ENCODE measurements at regions not wholly inside any gene's neighbourhood (a gene's known extent, or its start where the extent isn't known, plus 50 kb on each side); places are given as distances from the start of the nearest gene placed in this dataset.

DNA sequence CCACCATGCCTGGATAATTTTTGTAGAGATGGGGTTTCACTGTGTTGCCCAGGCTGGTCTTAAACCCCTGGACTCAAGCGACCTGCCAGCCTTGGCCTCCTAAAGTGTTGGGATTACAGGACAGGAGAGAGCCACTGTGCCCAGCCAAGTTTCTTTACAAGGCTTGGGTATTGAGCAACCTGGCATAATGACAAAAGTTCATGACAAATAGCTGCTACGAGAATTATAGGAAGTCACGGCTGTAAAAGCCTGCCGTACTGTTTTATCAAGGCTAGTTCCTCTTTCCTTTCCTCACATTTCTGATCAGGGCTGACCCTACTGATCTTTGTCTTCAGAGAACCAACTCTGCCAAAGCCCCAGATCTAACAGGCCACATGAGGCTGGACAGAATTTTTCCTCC lies 490.4 kb upstream of the SPRED2 start:
- TF ChIP-seq, protein P1, sequence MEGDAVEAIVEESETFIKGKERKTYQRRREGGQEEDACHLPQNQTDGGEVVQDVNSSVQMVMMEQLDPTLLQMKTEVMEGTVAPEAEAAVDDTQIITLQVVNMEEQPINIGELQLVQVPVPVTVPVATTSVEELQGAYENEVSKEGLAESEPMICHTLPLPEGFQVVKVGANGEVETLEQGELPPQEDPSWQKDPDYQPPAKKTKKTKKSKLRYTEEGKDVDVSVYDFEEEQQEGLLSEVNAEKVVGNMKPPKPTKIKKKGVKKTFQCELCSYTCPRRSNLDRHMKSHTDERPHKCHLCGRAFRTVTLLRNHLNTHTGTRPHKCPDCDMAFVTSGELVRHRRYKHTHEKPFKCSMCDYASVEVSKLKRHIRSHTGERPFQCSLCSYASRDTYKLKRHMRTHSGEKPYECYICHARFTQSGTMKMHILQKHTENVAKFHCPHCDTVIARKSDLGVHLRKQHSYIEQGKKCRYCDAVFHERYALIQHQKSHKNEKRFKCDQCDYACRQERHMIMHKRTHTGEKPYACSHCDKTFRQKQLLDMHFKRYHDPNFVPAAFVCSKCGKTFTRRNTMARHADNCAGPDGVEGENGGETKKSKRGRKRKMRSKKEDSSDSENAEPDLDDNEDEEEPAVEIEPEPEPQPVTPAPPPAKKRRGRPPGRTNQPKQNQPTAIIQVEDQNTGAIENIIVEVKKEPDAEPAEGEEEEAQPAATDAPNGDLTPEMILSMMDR (IDR thresholded peaks at IDR 0.05): no peak
- TF ChIP-seq, protein P2, sequence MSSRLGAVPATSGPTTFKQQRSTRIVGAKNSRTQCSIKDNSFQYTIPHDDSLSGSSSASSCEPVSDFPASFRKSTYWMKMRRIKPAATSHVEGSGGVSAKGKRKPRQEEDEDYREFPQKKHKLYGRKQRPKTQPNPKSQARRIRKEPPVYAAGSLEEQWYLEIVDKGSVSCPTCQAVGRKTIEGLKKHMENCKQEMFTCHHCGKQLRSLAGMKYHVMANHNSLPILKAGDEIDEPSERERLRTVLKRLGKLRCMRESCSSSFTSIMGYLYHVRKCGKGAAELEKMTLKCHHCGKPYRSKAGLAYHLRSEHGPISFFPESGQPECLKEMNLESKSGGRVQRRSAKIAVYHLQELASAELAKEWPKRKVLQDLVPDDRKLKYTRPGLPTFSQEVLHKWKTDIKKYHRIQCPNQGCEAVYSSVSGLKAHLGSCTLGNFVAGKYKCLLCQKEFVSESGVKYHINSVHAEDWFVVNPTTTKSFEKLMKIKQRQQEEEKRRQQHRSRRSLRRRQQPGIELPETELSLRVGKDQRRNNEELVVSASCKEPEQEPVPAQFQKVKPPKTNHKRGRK (CRISPR knock-in tag; IDR thresholded peaks at IDR 0.05; ENCODE audit: borderline replicate concordance): no peak
- TF ChIP-seq, protein P3, sequence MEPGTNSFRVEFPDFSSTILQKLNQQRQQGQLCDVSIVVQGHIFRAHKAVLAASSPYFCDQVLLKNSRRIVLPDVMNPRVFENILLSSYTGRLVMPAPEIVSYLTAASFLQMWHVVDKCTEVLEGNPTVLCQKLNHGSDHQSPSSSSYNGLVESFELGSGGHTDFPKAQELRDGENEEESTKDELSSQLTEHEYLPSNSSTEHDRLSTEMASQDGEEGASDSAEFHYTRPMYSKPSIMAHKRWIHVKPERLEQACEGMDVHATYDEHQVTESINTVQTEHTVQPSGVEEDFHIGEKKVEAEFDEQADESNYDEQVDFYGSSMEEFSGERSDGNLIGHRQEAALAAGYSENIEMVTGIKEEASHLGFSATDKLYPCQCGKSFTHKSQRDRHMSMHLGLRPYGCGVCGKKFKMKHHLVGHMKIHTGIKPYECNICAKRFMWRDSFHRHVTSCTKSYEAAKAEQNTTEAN (CRISPR knock-in tag; IDR thresholded peaks at IDR 0.05): no peak
- TF ChIP-seq TEAD4 (CRISPR knock-in tag; IDR thresholded peaks at IDR 0.05): no peak
- TF ChIP-seq ZBTB21 (CRISPR knock-in tag; IDR thresholded peaks at IDR 0.05; ENCODE audit: borderline replicate concordance): no peak
- TF ChIP-seq CREB1 (CRISPR knock-in tag; IDR thresholded peaks at IDR 0.05): no peak
- TF ChIP-seq, protein P4, sequence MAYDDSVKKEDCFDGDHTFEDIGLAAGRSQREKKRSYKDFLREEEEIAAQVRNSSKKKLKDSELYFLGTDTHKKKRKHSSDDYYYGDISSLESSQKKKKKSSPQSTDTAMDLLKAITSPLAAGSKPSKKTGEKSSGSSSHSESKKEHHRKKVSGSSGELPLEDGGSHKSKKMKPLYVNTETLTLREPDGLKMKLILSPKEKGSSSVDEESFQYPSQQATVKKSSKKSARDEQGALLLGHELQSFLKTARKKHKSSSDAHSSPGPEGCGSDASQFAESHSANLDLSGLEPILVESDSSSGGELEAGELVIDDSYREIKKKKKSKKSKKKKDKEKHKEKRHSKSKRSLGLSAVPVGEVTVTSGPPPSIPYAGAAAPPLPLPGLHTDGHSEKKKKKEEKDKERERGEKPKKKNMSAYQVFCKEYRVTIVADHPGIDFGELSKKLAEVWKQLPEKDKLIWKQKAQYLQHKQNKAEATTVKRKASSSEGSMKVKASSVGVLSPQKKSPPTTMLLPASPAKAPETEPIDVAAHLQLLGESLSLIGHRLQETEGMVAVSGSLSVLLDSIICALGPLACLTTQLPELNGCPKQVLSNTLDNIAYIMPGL (CRISPR knock-in tag; IDR thresholded peaks at IDR 0.05): no peak
- no peak for TF ChIP-seq NR3C1 (CRISPR knock-in tag; conservative IDR thresholded peaks at IDR 0.05; ENCODE audit: low read depth)

All from WTC11 (cell line).